PFSK-1 (cell line): ENCODE measurements at regions not wholly inside any gene's neighbourhood (a gene's known extent, or its start where the extent isn't known, plus 50 kb on each side); places are given as distances from the start of the nearest gene placed in this dataset.

Source experiments
- POLR2AphosphoS5 ChIP-seq: IDR thresholded peaks from 2 replicates; pipeline ENCODE4 v1.6.1; 2012; ENCODE audit warnings: low read depth, mild to moderate bottlenecking, control low read depth, low read length, moderate library complexity
- SIN3A ChIP-seq: IDR thresholded peaks from 2 replicates; pipeline ENCODE4 v1.6.1; 2012; ENCODE audit warnings: mild to moderate bottlenecking, low read length, moderate library complexity, borderline replicate concordance; ENCODE audit not compliant: insufficient read depth
- TAF1 ChIP-seq: IDR thresholded peaks from 2 replicates; pipeline ENCODE4 v1.6.1; 2012; ENCODE audit warnings: low read length, control low read depth, borderline replicate concordance; ENCODE audit not compliant: insufficient read depth

- no peak for TF ChIP-seq SIN3A
- TF ChIP-seq TAF1, result no peak
- no peak for TF ChIP-seq POLR2AphosphoS5
These were observed 306.6 kb downstream of the MRPL39 start for GRCh38 chr21:25300632-25301031.
